ENCODE measurements at regions not wholly inside any gene's neighbourhood (a gene's known extent, or its start where the extent isn't known, plus 50 kb on each side); places are given as distances from the start of the nearest gene placed in this dataset.

GRCh38 chr4:160371446-160371845 lies 1268.6 kb downstream of the RAPGEF2 start:
- ChIA-PET POLR2A (no interaction called here), CTCF (ENCODE audit: low intra/inter-chr PET ratio, low total read pairs) (no interaction called here)
- DNase-seq (ENCODE audit: low spot score) (no peak), ATAC-seq (no peak), FAIRE-seq (no peak)
- WGBS (ENCODE audit: low lambda C conversion rate), result 0% methylated on average over 1 of the region's 1 CpG
- H3K27ac ChIP-seq (ENCODE audit: extremely low read length, insufficient read depth, low read length), result no peak overlapping the region
- no peaks in the 10 kb centered on the region for H3K79me2 ChIP-seq (ENCODE audit: insufficient read depth, low read length)
- intact Hi-C loops (cut with micrococcal nuclease; ENCODE audit: unreplicated experiment) (no loop called here), in situ Hi-C loops (cut with HindIII; ENCODE audit: extremely low pct_ligation_motif_present, low pct_unique_long_range_greater_than_20kb) (no loop called here)
- no peak overlapping the region for H3K4me3 ChIP-seq (replicated peaks in 1 of 3; ENCODE audit: insufficient read depth in 1 of 3, low read depth in 2 of 3, low read length in 3 of 3)
- H3K4me1 ChIP-seq (ENCODE audit: insufficient read depth, low read length), result no peaks in the 10 kb centered on the region
- no peaks in the 10 kb centered on the region for H3K27me3 ChIP-seq (ENCODE audit: control insufficient read depth in 1 of 2, insufficient read depth in 2 of 2, low read length in 2 of 2)
- H3K36me3 ChIP-seq (replicated peaks in 1 of 2; ENCODE audit: control insufficient read depth in 1 of 2, insufficient read depth in 2 of 2, low read length in 2 of 2), result no peaks in the 10 kb centered on the region
- no peak for TF ChIP-seq GZF1 (CRISPR knock-in tag; IDR thresholded peaks at IDR 0.05)
- TF ChIP-seq SP5 (CRISPR knock-in tag; IDR thresholded peaks at IDR 0.05; ENCODE audit: borderline replicate concordance, low read depth), result no peak
- no peak for TF ChIP-seq NR2C2 (CRISPR knock-in tag; IDR thresholded peaks at IDR 0.05; ENCODE audit: borderline replicate concordance)
- TF ChIP-seq EEA1 (CRISPR knock-in tag; IDR thresholded peaks at IDR 0.05; ENCODE audit: borderline replicate concordance), result no peak
- TF ChIP-seq CBX5 (CRISPR knock-in tag; IDR thresholded peaks at IDR 0.05; ENCODE audit: borderline replicate concordance), result no peak
- TF ChIP-seq ZNF510 (CRISPR knock-in tag; IDR thresholded peaks at IDR 0.05; ENCODE audit: low read depth), result no peak
- no peak for TF ChIP-seq ISX (CRISPR knock-in tag; conservative IDR thresholded peaks at IDR 0.05)
- no peak for TF ChIP-seq SETDB1 (CRISPR knock-in tag; IDR thresholded peaks at IDR 0.05; ENCODE audit: borderline replicate concordance)
- TF ChIP-seq ZNF7 (CRISPR knock-in tag; IDR thresholded peaks at IDR 0.05), result no peak
- H2AFZ ChIP-seq (ENCODE audit: low read length), result no peak overlapping the region
- H4K20me1 ChIP-seq (ENCODE audit: insufficient read depth, low read length), result no peaks in the 10 kb centered on the region
- no peak overlapping the region for H3K4me2 ChIP-seq (ENCODE audit: low read depth, low read length)
- no peak overlapping the region for H3K9ac ChIP-seq (ENCODE audit: insufficient read depth, low read depth, low read length)
- no TSS peak for BruUV-seq (replicated peaks)
- H3K9me3 ChIP-seq (ENCODE audit: low read length), result no peaks in the 10 kb centered on the region

DNA sequence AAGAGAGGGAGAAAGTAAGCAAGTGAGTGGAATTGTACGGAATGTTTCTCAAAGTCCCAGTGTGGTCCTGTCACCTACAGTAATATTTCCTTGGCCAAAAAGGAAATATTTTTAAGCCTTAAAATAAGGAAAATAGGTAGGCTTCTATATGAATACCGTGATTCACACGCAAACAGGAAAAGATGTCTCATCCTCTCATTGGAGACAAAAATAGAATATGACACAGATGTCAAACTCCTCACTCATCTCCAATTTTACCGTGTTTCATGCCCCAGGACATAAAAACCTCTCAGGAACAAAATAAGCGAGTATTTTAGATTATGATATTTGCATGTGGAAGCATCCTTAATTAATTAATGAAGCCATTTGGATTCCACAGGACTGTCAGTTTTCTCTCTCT lies 1269.5 kb downstream of the RAPGEF2 start:
- Histone ChIP-seq H3K4me2 (ENCODE audit: low read depth, low read length) (no peak overlapping the region), H3K4me3 (replicated peaks in 1 of 3; ENCODE audit: insufficient read depth in 1 of 3, low read depth in 2 of 3, low read length in 3 of 3) (no peak overlapping the region), H2AFZ (ENCODE audit: low read length) (no peak overlapping the region), H3K79me2 (ENCODE audit: insufficient read depth, low read length) (no peaks in the 10 kb centered on the region), H3K36me3 (replicated peaks in 1 of 2; ENCODE audit: control insufficient read depth in 1 of 2, insufficient read depth in 2 of 2, low read length in 2 of 2) (no peaks in the 10 kb centered on the region), H3K27me3 (ENCODE audit: control insufficient read depth in 1 of 2, insufficient read depth in 2 of 2, low read length in 2 of 2) (no peaks in the 10 kb centered on the region), H4K20me1 (ENCODE audit: insufficient read depth, low read length) (no peaks in the 10 kb centered on the region), H3K9ac (ENCODE audit: insufficient read depth, low read depth, low read length) (no peak overlapping the region), H3K9me3 (ENCODE audit: low read length) (no peaks in the 10 kb centered on the region), H3K4me1 (ENCODE audit: insufficient read depth, low read length) (no peaks in the 10 kb centered on the region), H3K27ac (ENCODE audit: extremely low read length, insufficient read depth, low read length) (no peak overlapping the region)
- TF ChIP-seq NRL (CRISPR knock-in tag; IDR thresholded peaks at IDR 0.05; ENCODE audit: borderline replicate concordance), result no peak
- no peak for TF ChIP-seq SMAD9 (CRISPR knock-in tag; IDR thresholded peaks at IDR 0.05)
- no peak for TF ChIP-seq HBP1 (CRISPR knock-in tag; IDR thresholded peaks at IDR 0.05; ENCODE audit: low read depth)
- TF ChIP-seq, protein P1, sequence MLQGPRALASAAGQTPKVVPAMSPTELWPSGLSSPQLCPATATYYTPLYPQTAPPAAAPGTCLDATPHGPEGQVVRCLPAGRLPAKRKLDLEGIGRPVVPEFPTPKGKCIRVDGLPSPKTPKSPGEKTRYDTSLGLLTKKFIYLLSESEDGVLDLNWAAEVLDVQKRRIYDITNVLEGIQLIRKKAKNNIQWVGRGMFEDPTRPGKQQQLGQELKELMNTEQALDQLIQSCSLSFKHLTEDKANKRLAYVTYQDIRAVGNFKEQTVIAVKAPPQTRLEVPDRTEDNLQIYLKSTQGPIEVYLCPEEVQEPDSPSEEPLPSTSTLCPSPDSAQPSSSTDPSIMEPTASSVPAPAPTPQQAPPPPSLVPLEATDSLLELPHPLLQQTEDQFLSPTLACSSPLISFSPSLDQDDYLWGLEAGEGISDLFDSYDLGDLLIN (CRISPR knock-in tag; IDR thresholded peaks at IDR 0.05; ENCODE audit: borderline replicate concordance), result no peak
- ATAC-seq (no peak), FAIRE-seq (no peak), DNase-seq (ENCODE audit: low spot score) (no peak)
- in situ Hi-C loops (cut with HindIII; ENCODE audit: extremely low pct_ligation_motif_present, low pct_unique_long_range_greater_than_20kb), result no loop called here
- ChIA-PET CTCF (ENCODE audit: low intra/inter-chr PET ratio, low total read pairs) (no interaction called here), POLR2A (no interaction called here)
- WGBS (ENCODE audit: low lambda C conversion rate), result 2% methylated on average over 5 of the region's 5 CpGs
- intact Hi-C loops (cut with micrococcal nuclease; ENCODE audit: unreplicated experiment), result no loop called here
- BruUV-seq (replicated peaks), result no TSS peak
